A673 (cell line): ENCODE measurements at regions not wholly inside any gene's neighbourhood (a gene's known extent, or its start where the extent isn't known, plus 50 kb on each side); places are given as distances from the start of the nearest gene placed in this dataset.

Experiments used
- CTCF ChIP-seq: fragments of 300-800, 200-600 bp; sonication (generic); conservative IDR thresholded peaks from 2 replicates; pipeline ENCODE4 v1.5.1; 2017; ENCODE audit warnings: low read depth, mild to moderate bottlenecking, antibody characterized with exemption, low read length, moderate library complexity, mixed read lengths
- EZH2 ChIP-seq: fragments of 200-600 bp; sonication (generic); IDR thresholded peaks from 2 replicates; pipeline ENCODE4 v1.6.1; 2017; ENCODE audit warnings: borderline replicate concordance, low read depth, mild to moderate bottlenecking, mixed read lengths, antibody characterized with exemption, low read length; ENCODE audit not compliant: poor library complexity, severe bottlenecking

GRCh38 chr2:189302274-189302948 lies 122.8 kb upstream of the COL5A2 start:
- TF ChIP-seq CTCF (no peak), EZH2 (no peak)
